Prostate gland (tissue), 2 donors: ENCODE measurements at regions not wholly inside any gene's neighbourhood (a gene's known extent, or its start where the extent isn't known, plus 50 kb on each side); places are given as distances from the start of the nearest gene placed in this dataset.

Experiments
- POLR2A ChIP-seq: fragments of 450-650 bp; IDR thresholded peaks from one replicate; pipeline ENCODE4 v1.6.1; 2016; ENCODE audit warnings: antibody characterized with exemption, mild to moderate bottlenecking
- TF ChIP-seq, protein P1 (sequence below), 4 experiments: fragments of 200-600 bp in 2 of 4; fragments of 450-650 bp in 2 of 4; sonication (generic) in 2 of 4; IDR thresholded peaks; 1 replicate in 3 of 4; 2 replicates in 1 of 4; pipeline ENCODE4 v1.5.1; 2016 to 2019; ENCODE audit warnings: antibody characterized with exemption in 4 of 4, mild to moderate bottlenecking in 2 of 4, moderate library complexity in 2 of 4

DNA sequence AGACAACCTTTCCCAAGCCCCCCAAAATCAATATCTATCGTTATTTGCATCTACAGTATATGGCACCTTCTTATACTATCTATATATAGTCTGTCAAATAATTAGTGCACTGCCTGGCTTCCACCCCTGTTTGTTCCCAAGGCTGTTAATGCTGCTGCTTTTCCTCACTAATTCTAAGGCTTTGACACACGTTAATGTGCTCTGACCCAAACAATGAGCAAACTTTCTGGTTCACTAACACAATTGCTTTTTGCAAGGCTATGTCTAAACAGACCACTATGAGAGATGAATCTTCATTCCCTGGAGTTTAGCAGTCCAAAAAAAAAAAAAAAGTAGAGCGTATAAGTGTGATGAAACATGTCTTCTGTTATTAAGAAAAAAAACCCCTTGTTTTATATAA, 360.9 kb upstream of the AGA start:
- TF ChIP-seq, protein P1, sequence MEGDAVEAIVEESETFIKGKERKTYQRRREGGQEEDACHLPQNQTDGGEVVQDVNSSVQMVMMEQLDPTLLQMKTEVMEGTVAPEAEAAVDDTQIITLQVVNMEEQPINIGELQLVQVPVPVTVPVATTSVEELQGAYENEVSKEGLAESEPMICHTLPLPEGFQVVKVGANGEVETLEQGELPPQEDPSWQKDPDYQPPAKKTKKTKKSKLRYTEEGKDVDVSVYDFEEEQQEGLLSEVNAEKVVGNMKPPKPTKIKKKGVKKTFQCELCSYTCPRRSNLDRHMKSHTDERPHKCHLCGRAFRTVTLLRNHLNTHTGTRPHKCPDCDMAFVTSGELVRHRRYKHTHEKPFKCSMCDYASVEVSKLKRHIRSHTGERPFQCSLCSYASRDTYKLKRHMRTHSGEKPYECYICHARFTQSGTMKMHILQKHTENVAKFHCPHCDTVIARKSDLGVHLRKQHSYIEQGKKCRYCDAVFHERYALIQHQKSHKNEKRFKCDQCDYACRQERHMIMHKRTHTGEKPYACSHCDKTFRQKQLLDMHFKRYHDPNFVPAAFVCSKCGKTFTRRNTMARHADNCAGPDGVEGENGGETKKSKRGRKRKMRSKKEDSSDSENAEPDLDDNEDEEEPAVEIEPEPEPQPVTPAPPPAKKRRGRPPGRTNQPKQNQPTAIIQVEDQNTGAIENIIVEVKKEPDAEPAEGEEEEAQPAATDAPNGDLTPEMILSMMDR (IDR thresholded peaks at IDR 0.05) = no peak
- no peak for TF ChIP-seq POLR2A
